HG02981 (cell line): ENCODE measurements at regions not wholly inside any gene's neighbourhood (a gene's known extent, or its start where the extent isn't known, plus 50 kb on each side); places are given as distances from the start of the nearest gene placed in this dataset.
"Not testable (repeated sequence)": the region's sequence is repeated elsewhere in the genome, so short reads cannot be mapped to it uniquely, and the experiment has no call there.

Experiments
- ATAC-seq: cut with Tn5 transposase; IDR thresholded peaks from one replicate; pipeline ENCODE4 v1.9.1; 2021; ENCODE audit warnings: mild to moderate bottlenecking, moderate library complexity; ENCODE audit not compliant: unreplicated experiment

DNA sequence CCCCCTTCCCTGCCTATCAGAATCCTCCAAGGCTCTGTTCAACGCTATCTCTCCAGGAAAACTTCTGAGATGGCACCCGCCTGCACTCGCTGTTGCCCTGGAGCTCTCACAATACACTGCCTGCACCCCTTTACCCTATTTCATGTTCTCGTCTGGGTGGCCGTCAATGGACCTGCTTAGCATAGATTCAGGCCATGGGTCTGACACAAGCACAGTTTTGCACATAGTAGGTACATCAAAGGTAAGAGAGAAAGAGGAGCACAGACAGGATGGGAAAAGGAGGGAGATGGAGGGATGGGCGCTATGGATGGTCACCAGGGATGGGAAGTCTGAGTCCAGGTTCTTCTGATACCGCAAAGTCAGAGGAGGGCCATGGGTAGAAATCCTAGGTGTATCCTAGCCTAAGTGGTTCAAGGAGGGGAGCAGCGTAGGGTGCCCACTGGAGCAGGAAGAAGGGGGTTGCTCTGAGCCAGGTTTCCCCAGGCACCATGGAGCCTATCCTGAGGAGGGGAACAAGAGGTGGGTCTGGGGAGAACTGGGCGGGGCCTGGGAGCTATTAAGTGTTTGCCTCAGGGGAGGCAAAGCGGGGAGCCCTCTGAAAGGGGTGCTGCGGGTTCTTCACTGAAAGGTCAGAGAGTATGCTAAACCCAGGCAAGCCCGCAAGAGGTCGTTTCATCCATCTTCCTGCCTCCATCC lies 89.3 kb downstream of the MRPL14 start:
- ATAC-seq: no peak

DNA sequence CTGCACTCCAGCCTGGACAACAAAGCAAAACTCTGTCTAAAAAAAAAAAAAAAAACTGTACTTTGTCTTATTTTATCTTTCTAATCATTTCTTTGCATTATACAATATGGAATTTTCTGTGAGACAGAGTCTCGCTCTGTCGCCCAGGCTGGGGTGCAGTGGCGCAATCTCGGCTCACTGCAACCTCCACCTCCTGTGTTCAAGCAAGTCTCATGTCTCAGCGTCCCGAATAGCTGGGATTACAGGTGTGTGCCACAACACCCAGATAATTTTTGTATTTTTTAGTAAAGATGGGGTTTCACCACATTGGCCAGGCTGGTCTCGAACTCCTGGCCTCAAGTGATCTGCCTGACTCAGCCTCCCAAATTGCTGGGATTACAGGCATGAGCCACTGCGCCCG lies 90.0 kb downstream of the MRPL14 start:
- not testable (repeated sequence) for ATAC-seq

DNA sequence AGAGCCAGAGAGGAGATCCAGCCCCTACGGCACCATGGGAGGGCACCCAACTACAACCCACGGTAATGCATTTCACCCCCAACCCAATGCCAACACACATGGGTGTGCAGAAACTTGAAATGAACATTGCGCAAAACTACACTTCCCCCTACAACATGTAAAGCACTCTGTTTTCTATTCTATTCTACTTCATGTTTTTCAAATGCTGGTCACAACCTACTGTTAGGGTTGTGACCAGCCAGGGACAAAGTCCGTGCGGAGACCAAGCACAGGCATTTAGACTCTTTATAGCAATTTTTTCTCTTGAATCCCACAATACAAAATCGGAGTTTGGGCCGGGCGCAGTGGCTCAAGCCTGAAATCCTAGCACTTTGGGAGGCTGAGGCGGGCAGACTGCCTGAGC lies 90.6 kb downstream of the MRPL14 start:
- ATAC-seq: no peak

DNA sequence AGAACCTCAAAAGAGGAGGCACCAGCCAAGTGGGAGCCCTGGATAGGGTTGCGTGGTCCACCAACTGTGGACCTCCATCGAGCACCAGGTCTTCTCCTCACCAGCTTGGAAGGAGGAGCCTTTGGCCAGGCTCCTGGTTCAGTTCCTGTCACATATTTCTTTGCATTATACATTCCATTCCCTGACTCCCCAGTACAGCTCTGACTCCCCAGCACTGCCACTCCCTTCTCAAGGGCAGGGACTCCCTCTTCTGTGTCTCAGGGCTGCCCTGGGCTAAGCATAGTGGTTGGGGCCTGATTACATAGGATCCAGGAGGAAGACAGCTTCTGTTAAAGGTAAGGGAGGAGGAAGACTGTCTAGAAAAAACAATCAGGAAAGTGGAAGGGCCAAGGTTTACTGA lies 91.1 kb downstream of the MRPL14 start:
- no peak for ATAC-seq

DNA sequence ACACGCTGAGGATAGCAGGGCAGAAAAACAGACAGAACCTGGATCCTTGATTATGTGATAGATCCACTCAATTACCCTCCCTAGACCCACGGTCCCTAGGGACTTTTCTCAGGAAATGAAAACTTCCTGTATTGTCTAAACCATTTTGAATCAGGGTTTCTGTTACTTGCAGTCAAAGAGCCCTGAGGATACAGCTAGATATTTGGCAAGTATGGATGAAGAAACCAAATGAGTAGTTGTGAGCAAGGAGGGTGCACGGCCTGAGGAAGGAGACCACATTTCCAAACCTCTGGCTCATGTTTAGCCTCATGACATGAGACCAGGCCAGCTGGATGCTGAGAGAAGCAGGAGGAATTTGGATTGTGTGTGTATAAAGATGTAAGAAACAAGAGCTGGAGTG lies 91.6 kb downstream of the MRPL14 start:
- ATAC-seq: no peak

DNA sequence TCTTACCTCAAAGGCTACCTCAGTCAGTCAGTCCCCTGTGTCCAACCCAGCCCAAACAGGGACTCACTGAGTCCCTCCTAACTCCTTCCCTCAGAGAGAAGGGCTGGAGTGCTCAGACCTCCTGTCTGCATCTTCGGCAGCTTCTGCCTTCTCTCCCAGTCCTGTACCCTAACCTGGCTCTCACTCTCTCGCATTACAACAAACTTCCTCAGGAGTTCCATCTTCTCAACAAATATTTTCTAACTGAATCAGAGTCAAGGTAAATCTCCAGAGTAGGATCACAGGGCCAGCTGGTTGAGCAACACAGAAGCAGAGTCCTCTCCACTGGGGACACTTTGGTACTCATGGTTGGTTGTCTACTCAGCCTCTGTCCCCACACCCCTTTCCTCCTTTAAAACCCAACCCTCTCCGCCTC lies 92.3 kb downstream of the MRPL14 start:
- no peak for ATAC-seq

DNA sequence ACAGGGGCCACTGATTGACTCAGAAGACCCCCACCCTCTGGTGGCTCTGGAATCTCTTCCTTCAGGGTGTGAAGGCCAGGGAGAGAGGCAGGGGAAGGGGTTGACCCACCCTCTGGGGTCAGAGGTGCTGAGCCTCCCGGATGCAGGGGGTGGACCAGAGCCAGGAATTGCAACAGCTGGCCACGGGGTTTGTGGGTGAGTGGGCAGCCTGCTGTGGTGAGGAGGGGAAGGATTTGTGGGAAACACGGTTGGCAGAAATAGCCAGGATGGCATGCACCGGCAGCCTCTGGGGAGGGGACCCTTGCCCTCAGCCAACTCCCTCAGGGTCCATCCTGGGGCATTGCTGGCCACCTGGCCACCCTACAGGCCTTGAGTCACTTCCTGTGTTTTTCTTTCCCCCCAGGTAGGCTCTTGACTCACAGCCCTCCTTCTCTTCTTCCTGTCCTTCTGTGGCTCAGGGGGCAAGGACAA lies 92.8 kb downstream of the MRPL14 start:
- ATAC-seq: no peak

DNA sequence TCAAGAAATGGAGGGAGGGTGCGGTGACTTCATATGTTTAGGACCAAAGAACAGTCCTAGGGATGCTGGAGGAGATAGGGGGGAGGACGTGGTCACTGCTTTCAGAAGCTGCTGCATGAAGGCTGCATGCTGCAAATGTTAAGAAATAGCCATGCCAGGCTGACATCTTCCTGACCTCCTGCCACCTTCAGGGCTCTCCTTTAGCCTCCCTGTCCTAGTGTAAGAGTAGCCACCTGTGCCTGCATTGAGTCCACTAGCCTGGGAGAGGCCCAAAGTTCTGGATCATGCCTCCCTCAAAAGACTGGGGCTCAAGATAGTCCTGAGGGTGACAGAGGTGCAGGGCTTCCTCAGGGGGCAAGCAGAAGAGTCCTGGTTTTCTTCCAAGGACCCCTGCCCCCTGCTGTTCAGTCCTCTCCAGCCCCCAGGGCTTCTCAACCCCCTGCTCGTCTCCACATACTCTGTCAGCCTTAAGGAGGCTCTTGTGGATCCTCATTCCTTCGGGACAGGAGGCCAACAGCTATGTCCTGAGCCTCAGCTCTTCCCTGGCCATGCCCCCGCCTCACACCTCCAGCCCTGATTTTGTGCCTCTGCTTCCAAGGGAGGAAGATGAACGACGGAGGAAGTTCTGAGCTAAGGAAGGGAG lies 96.3 kb downstream of the MRPL14 start:
- ATAC-seq: no peak

DNA sequence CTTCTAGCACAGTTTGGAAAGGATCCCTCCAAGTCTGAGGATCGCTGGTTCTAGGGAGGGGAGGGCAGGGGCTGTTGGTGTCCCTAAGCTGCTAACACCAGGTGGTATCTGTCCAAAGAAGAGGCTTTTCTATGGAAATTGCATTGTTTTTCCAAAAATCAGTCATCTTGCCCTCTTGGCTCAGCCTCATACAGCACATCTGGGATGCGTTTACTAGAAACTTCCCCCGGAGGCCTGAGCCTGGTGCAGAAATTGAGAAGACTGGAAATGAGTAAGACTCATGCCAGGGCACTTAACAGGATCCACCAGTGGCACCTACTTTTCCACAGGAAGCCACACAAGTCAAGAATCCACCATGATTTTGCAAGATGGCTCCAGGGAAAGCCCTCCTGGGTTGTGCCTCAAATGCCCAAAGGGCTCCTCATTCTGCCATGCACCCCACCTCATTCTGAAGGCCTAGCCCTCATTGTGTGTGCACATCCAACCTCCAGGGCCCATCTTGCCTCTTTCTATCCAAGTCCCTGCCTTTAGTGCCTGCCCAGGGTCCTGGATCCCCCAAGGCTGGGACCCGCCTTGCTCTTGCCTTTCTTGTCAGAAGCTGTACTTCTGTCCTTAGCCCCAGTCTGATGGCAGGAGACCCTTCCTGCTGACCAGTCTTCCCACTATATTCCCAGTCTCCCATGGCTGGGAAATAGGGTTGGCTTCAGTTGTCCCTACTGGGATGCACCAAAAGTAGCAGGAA lies 97.6 kb downstream of the MRPL14 start:
- no peak for ATAC-seq

DNA sequence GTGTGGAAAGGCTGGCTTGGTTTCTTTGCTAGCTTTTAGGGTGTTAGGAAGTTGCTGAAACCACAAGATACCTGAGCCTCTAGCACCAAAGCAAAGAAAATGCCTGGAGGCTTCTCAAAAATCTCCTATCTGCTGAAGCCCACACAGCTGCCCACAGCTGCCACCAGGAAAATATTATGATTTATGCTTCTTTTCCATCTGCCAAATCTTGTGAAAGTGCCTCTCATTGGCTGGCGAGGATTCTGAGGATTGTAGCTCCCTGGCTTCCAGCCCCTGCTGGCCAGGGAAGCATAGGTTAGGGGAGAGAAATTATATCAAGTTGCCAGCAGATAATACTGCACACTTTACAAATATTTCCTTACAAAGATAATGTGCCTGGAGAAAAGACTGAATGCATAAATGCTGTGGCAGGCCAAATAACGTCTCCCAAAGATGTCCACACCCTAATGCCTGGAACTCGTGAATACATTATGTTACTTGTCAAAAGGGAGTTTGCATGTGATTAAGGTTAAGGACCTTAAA lies 98.4 kb downstream of the MRPL14 start:
- no peak for ATAC-seq

DNA sequence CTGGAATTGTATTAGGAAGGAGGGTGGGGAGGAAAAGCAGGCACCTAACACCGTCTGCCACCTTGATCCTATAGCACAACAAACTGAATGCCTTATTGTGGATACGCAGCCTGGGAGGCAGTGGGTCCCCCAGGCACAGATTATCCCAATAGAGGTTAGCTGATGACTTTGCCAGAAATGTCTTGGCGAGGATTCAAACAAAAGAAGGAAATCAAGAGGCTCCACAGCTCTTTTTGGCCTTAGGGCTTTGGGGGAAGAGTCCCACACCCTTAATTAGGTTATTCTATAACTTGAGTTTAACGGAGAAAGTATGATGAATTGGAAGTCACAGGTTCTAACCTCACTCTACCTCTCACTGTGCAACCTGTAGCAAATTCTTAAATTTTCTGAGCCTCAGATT lies 102.0 kb downstream of the MRPL14 start:
- no peak for ATAC-seq

DNA sequence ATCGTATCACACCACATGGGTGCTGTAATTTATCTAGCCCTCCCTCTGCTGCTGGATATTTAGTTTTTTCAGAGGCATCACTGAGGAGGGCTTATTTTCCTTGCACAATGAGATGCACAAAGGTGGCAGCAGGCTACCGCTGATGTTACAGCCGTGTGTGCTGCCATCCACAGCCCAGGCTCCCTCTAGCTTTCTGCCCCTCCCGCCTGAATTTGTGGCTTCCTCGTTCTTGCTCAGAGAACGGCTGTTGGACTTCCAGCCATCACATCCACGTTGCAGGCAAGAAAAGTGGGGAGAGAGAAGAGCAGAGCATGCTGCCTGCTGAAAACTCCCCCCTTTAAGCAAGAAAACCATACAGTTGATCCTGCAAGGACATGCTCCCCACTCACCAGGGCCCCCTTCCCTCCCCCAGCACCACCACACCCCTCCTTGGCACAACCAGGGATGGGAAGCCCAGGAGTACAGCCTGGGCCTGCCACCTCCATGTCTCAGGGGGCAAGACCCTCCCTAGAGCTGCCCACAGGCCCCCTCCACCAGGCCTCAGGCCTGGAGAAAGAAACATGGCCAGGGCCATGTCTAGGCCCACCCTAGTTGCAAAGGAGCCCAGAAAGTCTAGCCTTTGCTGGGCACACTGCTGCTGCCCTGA lies 102.6 kb downstream of the MRPL14 start:
- ATAC-seq: no peak

DNA sequence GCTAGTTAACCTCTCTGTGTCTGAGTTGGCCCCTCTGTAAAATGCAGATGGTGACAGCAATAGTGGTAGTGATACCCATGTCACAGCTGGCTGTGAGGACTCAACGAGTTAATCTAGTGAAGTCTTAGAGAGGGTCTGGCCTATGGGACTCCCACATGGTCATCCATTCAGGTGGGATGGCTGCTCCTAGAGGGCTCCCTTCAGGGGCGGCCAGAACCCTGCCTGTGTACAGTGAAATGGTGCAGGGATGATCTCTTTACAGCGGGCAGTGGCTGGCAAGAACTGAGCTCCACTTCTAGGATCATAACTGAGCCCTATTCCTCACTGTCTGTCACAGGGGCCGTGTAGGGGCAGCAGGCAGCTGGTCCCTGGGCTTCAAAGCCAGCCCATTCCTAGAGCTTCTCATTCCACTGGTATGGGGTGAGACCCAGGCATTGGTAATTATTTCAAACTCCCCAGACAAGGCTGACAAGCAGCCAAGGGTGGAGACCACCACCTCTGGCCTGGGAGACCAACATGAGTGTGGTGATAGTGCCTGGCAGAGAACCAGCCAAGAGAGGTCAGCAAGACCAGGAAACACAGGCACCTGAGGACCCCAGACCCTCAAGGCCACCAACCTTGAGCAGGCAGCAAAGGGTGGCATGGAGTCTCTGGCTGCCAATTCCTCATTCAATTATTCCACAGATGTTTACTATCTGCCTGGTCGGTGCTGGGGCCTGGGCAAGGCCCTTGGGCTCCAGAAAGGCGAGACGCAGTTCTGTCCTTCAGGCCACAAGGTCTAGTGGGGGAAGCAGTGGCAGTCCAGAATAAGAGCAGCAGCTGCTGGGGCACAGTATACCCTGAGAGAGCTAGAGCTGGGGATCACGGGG lies 103.4 kb downstream of the MRPL14 start:
- no peak for ATAC-seq

DNA sequence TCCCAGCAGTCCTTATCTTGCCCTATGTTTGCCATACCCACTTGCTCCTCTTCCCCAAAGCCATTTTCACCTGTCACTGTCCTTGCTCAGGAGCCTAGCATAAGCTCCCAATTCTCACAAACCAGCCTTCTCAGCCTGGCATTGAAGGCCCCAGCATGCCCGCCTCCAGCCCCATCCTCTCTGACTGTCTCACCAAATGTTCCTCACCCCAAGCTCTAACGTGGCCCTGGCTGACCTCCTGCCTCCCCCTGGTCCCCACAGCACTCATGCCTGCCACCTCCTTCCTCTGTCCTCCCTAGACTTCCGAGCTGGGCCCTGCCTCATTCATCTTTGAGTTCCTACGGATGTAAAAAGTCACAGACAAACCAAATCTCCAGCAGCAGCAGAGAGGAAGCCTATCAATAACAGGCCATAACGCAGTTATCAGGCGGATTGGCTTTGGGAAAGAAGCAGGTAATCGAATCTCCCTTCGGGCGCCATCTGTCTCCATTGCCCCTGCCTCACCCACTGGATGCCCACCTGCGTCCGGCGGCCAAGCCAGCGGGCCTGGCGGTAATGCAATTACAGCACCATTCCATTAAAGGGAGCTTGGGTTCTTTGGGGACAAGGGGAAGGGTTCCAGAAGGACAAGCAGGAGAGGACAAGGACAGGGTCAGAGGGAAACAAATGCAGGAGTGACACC lies 104.4 kb downstream of the MRPL14 start:
- no peak for ATAC-seq

DNA sequence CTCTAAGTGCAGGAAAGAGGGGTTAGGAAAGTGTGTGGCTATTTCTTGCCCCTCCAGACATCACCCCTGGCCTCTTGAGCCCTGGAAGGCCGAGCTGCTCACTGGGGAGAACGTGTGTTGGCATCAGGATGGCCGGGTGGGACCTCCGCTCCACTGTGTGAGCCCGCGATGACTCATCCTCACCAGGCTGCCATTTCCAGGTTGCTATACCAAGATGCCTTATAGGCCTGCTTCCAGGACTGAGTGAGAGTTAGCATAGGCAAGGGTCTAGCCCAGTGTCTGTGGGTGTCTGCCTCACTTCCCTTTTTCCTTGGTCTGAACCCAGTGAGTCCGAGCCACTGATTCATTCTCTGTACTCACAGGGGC lies 105.0 kb downstream of the MRPL14 start:
- ATAC-seq: no peak

DNA sequence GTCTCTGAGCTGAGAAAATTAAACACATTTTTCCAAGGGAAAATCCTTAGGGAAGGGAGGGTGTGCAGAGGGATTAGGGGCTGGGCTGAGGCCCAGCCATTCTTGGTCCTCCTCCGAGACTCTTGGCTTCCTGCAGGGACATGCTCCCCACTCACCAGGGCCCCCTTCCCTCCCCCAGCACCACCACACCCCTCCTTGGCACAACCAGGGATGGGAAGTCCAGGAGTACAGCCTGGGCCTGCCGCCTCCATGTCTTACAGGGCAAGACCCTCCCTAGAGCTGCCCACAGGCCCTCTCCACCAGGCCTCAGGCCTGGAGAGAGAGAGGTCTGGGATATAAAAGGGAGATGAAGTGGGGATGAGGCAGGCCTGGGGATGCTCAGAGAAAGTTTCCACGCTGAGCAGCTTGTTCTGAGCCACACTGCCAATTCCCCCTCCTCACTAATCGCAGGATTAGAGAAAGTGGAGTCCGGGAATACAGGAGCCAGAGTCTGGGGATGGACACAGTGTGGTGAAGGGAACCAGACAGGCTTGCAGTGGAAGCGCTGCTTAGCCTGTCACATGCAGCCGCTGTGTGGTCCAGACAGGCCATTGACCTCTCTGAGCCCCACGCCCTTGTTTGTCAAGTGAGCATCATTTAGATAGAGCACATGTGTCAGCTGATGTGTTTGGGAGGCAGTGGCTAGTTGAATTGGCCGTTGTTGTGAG lies 105.5 kb downstream of the MRPL14 start:
- no peak for ATAC-seq

DNA sequence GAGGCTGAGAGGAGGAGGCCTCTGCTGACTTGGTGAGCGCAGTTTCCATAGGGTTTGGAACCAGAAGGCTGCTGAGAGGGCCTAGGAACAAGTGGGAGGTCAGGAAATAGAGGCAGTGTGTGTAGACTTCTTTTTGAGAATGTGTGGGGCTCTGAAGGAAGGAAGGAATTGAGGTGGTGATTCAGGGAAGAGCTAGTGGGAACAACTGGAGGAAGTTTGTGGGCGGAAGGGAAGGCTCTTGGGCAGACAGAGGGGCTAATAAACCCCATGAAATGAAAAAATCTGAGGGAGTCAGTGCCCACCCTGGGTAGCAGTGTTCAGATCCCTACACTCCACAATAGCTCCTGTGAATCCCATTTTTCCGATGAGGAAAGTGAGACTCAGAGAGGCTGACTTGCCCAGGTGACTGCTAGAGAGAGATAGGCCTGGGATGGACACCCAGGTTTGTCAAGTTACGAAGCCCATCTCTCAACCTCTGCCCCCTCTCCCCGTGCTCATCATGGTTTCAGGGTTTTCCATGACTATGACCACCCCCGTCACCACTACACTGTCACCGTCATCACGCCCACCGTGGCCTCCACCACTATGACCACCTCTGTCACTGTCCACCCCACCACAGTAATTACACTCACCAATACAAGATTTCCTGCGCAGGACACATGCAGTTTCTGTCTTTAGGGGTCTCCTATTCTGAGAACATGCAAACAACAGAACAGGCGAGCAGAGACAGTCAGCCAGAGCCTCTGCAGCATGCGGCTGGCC lies 106.4 kb downstream of the MRPL14 start:
- no peak for ATAC-seq

DNA sequence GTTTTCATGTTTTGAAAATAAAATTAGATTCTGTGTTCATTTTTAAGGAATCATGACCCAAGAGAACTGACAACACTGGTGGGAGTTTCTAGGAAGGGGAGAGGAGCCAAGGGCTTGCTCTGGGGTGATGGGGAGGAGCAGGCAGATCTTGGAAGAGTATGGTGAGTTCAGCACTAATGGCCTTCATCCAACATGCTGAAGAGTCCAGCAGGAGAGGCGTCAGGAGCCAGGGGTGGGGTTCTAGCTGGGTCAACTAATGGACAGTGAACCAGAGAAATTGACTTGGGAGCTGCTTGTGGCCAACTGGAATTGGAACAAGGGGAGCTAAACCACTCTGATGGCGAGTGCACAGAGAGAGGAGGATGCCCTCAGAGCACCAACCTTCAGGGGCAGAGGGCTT lies 107.1 kb downstream of the MRPL14 start:
- ATAC-seq: no peak
